Natural killer cell (primary cell): ENCODE measurements at regions not wholly inside any gene's neighbourhood (a gene's known extent, or its start where the extent isn't known, plus 50 kb on each side); places are given as distances from the start of the nearest gene placed in this dataset.

Source experiments
- ATAC-seq, 3 donors: fragments of 150-1000 bp in 2 of 3; fragments of 200-7000 bp in 1 of 3; cut with Tn5 transposase; 1 replicate in 1 of 3; 2 replicates in 2 of 3; pipeline ENCODE4 v1.10.0; 2021; ENCODE audit warnings: mild to moderate bottlenecking in 2 of 3, moderate library complexity in 2 of 3
- DNase-seq, 2 donors: peaks; one replicate each; pipeline versions ENCODE4 v3.0.0 to v3.0.0-alpha.2; 2013 to 2021; ENCODE audit warnings: mixed read lengths in 1 of 2
- H3K27ac ChIP-seq: one replicate; pipeline ENCODE4 v1.5.1; 2013; ENCODE audit warnings: mild to moderate bottlenecking, low read length
- H3K27me3 ChIP-seq: one replicate; pipeline ENCODE4 v1.6.1; 2013; ENCODE audit warnings: low read length; ENCODE audit not compliant: control insufficient read depth, insufficient read depth
- H3K36me3 ChIP-seq: one replicate; pipeline ENCODE4 v1.6.1; 2013; ENCODE audit warnings: low read length; ENCODE audit not compliant: control insufficient read depth, insufficient read depth
- H3K4me1 ChIP-seq: one replicate; pipeline ENCODE4 v1.6.1; 2013; ENCODE audit warnings: low read length; ENCODE audit not compliant: control insufficient read depth, insufficient read depth
- H3K4me3 ChIP-seq: one replicate; pipeline ENCODE4 v1.5.1; 2013; ENCODE audit warnings: low read length
- H3K9me3 ChIP-seq: one replicate; pipeline ENCODE4 v1.6.1; 2013; ENCODE audit warnings: low read length; ENCODE audit not compliant: control insufficient read depth, insufficient read depth
- H3K27ac Mint-ChIP-seq, 2 donors: one replicate each; pipeline ENCODE4 v1.8.0; 2022; ENCODE audit warnings: mild to moderate bottlenecking in 2 of 2, mixed read lengths in 2 of 2, moderate library complexity in 1 of 2
- H3K27me3 Mint-ChIP-seq, 2 donors: one replicate each; pipeline ENCODE4 v1.8.0; 2022; ENCODE audit warnings: low read depth in 2 of 2, mixed read lengths in 2 of 2
- H3K36me3 Mint-ChIP-seq: one replicate; pipeline ENCODE4 v1.8.0; 2022; ENCODE audit warnings: mixed read lengths
- H3K4me1 Mint-ChIP-seq, 2 donors: one replicate each; pipeline ENCODE4 v1.8.0; 2022; ENCODE audit warnings: mixed read lengths in 2 of 2
- H3K4me3 Mint-ChIP-seq: one replicate; pipeline ENCODE4 v1.8.0; 2022; ENCODE audit warnings: mild to moderate bottlenecking, moderate library complexity, mixed read lengths
- H3K9me3 Mint-ChIP-seq, 2 donors: one replicate each; pipeline ENCODE4 v1.8.0; 2022; ENCODE audit warnings: mixed read lengths in 2 of 2
- CTCF ChIP-seq: fragments of 200-600 bp; IDR thresholded peaks from one replicate; pipeline ENCODE4 v1.8.0; 2022; ENCODE audit warnings: antibody characterized with exemption
- WGBS: methylation state at CpG from one replicate; pipeline ENCODE4 v1.1.7; 2013; ENCODE audit warnings: missing lambda C conversion rate; ENCODE audit not compliant: insufficient coverage; 5-methylcytosine and 5-hydroxymethylcytosine counted together
- intact Hi-C: fragments of 100-400 bp; cut with micrococcal nuclease; formaldehyde crosslinking; loops from one replicate; pipeline ENCODE4 v1.14.2; 2022

- H3K27me3 ChIP-seq, result no peaks in the 10 kb centered on the region
- H3K4me1 ChIP-seq, result no peaks in the 10 kb centered on the region
- WGBS, result 95% methylated on average over 2 of the region's 2 CpGs
- H3K9me3 Mint-ChIP-seq, result no peaks in the 10 kb centered on the region
- DNase-seq, result no peak
- H3K27ac Mint-ChIP-seq, result no peak overlapping the region
- no peaks in the 10 kb centered on the region for H3K36me3 ChIP-seq
- no peak overlapping the region for H3K4me3 ChIP-seq
- H3K9me3 ChIP-seq, result no peaks in the 10 kb centered on the region
- H3K36me3 Mint-ChIP-seq, result no peaks in the 10 kb centered on the region
- TF ChIP-seq CTCF, result no peak
- ATAC-seq, result no peak
- H3K27me3 Mint-ChIP-seq, result no peaks in the 10 kb centered on the region
- no peak overlapping the region for H3K4me3 Mint-ChIP-seq
- H3K4me1 Mint-ChIP-seq, result peaks cover 6 to 23% of the 10 kb centered on the region in 2 donors
- no peak overlapping the region for H3K27ac ChIP-seq
- intact Hi-C loops, result no loop called here
Observed at GRCh38 chr1:58994664-58995063, 210.8 kb upstream of the JUN start.

- DNase-seq, result no peak
- no peaks in the 10 kb centered on the region for H3K27me3 ChIP-seq
- Mint-ChIP-seq H3K4me3 (no peak overlapping the region), H3K27ac (no peak overlapping the region), H3K36me3 (no peaks in the 10 kb centered on the region), H3K9me3 (no peaks in the 10 kb centered on the region), H3K4me1 (peaks cover 6 to 18% of the 10 kb centered on the region in 2 donors), H3K27me3 (no peaks in the 10 kb centered on the region)
- no peaks in the 10 kb centered on the region for H3K9me3 ChIP-seq
- H3K4me3 ChIP-seq, result no peak overlapping the region
- H3K36me3 ChIP-seq, result no peaks in the 10 kb centered on the region
- H3K27ac ChIP-seq, result no peak overlapping the region
- intact Hi-C loops, result no loop called here
- WGBS, result no CpG with 5 or more reads among the region's 2 CpGs
- no peaks in the 10 kb centered on the region for H3K4me1 ChIP-seq
- no peak for ATAC-seq
- TF ChIP-seq CTCF, result no peak
Observed at GRCh38 chr1:58996341-58997059, 212.7 kb upstream of the JUN start.

- Histone ChIP-seq H3K27me3 (no peaks in the 10 kb centered on the region), H3K9me3 (no peaks in the 10 kb centered on the region), H3K4me1 (no peaks in the 10 kb centered on the region), H3K27ac (no peak overlapping the region), H3K36me3 (no peaks in the 10 kb centered on the region), H3K4me3 (no peak overlapping the region)
- DNase-seq (no peak), ATAC-seq (no peak)
- Mint-ChIP-seq H3K27me3 (no peaks in the 10 kb centered on the region), H3K36me3 (no peaks in the 10 kb centered on the region), H3K4me3 (no peak overlapping the region), H3K4me1 (peaks cover 6 to 18% of the 10 kb centered on the region in 2 donors), H3K27ac (no peak overlapping the region), H3K9me3 (no peaks in the 10 kb centered on the region)
- 87% methylated on average over 1 of the region's 1 CpG for WGBS
- intact Hi-C loops, result no loop called here
- no peak for TF ChIP-seq CTCF
Observed at GRCh38 chr1:58997060-58997411, 213.2 kb upstream of the JUN start.

GRCh38 chr1:58997637-58998036 lies 213.8 kb upstream of the JUN start:
- DNase-seq, result no peak
- Histone ChIP-seq H3K4me3 (no peak overlapping the region), H3K27me3 (no peaks in the 10 kb centered on the region), H3K27ac (no peak overlapping the region), H3K9me3 (no peaks in the 10 kb centered on the region), H3K4me1 (no peaks in the 10 kb centered on the region), H3K36me3 (no peaks in the 10 kb centered on the region)
- H3K4me3 Mint-ChIP-seq, result no peak overlapping the region
- intact Hi-C loops, result no loop called here
- TF ChIP-seq CTCF, result no peak
- no peak overlapping the region for H3K27ac Mint-ChIP-seq
- 100% methylated on average over 1 of the region's 1 CpG for WGBS
- ATAC-seq, result no peak
- H3K4me1 Mint-ChIP-seq, result peaks cover 6 to 18% of the 10 kb centered on the region in 2 donors
- H3K27me3 Mint-ChIP-seq, result no peaks in the 10 kb centered on the region
- H3K36me3 Mint-ChIP-seq, result no peaks in the 10 kb centered on the region
- no peaks in the 10 kb centered on the region for H3K9me3 Mint-ChIP-seq
